Suprapubic skin (tissue), 2 donors: ENCODE measurements at regions not wholly inside any gene's neighbourhood (a gene's known extent, or its start where the extent isn't known, plus 50 kb on each side); places are given as distances from the start of the nearest gene placed in this dataset.

Experiments used
- EP300 ChIP-seq: sonication (generic); formaldehyde crosslinking; IDR thresholded peaks from one replicate; pipeline ENCODE4 v1.6.1; 2017; ENCODE audit warnings: antibody characterized with exemption
- POLR2A ChIP-seq, 2 donors: fragments of 450-650 bp; IDR thresholded peaks; one replicate each; pipeline ENCODE4 v1.6.1; 2017; ENCODE audit warnings: antibody characterized with exemption in 2 of 2, mild to moderate bottlenecking in 2 of 2, moderate library complexity in 2 of 2

DNA sequence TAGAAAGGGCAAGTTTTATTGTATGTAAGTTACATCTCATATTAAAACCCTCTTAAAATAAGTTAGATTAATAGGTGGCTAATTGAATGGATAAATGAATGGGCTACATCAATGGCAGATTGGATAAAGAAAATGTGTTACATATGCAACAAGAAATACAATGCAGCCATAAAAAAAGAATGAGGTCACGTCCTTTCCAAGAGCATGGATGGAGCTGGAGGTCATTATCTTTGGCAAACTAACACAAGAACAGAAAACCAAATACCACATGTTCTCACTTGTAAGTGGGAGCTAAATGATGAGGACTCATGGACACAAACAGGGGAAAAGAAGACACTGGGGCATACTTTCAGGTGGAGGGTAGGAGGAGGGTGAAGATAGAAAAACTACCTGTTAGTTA lies 182.2 kb upstream of the GNAI1 start:
- TF ChIP-seq POLR2A (IDR thresholded peaks at IDR 0.05) (no peak), EP300 (no peak)
